HuH-7.5 (cell line): ENCODE measurements at regions not wholly inside any gene's neighbourhood (a gene's known extent, or its start where the extent isn't known, plus 50 kb on each side); places are given as distances from the start of the nearest gene placed in this dataset.

Experiments used
- DNase-seq: peaks from one replicate; pipeline ENCODE4 v3.0.0; 2011; ENCODE audit warnings: low spot score

DNA sequence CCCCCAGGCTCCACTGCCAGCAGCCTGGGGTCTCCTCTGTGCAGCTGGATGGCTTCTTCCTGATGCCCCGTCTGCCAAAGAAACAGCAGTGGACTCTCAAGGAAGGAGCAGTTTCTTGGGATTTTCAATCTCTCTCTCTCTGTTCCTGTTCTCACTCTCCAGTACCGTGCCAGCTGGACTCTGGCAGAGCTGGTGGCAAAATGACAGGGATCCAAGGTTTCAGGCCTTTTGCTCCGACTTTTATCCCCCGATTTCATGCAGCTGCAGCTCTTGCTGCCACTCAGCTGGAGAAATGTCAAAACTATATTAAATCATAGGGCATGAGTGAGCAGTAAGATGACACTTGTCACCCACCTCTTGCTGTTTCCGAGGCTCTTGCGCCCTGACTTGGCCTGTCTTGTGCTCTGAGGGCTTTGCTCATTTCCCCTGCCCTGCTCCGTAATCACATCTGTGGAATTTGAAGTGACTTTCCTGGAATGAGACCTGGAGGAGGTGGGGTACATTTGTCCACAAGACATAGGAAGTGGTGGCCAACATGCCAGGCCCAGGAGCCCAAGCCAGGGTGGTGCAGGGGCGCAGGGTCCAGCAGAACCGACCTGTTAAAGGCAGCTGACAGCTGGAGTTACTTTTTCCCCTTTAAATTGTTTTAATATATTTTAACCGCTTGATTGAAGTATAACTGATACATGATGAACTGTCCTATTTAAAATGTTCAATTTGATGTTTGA is 576.2 kb downstream of the PTPRU start:
- no peak for DNase-seq

DNA sequence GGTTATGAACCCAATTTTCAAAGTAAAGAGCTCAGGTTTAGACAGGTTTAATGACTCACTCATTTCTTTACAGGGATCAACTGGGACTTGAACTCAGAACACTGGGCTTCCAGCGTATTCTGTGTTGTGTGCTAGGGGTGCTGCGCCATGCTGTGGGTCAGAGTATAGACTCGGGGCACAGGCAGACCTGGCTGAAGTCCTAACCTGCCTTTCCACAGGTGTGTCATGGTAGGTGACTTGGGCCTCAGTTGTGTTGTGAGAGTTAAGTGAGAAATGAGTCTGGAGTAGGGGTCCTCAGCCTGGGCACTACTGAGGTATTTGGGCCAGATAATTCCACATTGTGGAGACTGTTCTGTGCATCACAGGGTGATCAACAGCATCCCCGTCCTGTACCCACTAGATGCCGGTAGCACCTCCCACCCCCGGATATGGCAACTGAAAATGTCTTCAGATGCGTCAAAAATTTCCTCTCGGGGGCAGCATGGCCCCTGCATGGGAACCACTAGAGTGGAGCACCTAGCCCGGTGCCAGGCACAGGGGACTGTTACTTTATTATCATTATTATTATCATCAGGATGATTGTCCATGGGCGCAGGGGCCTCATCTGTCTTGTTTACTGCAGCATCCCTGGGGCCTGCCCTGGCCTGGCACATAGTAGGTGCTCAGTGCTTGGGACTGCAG is 575.5 kb downstream of the PTPRU start:
- no peak for DNase-seq

DNA sequence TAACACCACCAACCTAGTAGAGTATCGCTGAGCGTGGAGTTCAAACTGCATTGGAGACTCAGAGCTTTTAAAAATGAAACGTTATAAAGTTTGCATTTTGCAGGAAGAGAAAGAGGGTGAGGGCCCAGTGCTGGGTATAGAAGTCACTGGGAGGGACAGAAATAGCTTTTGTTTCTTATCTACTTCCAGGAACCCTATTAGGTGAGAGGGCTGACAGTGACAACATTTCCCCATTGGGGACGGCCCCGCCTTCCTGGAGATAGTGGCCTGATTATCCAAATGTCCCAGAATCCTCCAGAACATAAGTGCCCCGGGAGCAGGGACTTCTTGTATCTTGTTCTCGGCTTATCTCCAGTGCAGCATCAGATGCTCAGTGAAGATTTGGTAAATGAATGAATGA is 574.9 kb downstream of the PTPRU start:
- DNase-seq = no peak

DNA sequence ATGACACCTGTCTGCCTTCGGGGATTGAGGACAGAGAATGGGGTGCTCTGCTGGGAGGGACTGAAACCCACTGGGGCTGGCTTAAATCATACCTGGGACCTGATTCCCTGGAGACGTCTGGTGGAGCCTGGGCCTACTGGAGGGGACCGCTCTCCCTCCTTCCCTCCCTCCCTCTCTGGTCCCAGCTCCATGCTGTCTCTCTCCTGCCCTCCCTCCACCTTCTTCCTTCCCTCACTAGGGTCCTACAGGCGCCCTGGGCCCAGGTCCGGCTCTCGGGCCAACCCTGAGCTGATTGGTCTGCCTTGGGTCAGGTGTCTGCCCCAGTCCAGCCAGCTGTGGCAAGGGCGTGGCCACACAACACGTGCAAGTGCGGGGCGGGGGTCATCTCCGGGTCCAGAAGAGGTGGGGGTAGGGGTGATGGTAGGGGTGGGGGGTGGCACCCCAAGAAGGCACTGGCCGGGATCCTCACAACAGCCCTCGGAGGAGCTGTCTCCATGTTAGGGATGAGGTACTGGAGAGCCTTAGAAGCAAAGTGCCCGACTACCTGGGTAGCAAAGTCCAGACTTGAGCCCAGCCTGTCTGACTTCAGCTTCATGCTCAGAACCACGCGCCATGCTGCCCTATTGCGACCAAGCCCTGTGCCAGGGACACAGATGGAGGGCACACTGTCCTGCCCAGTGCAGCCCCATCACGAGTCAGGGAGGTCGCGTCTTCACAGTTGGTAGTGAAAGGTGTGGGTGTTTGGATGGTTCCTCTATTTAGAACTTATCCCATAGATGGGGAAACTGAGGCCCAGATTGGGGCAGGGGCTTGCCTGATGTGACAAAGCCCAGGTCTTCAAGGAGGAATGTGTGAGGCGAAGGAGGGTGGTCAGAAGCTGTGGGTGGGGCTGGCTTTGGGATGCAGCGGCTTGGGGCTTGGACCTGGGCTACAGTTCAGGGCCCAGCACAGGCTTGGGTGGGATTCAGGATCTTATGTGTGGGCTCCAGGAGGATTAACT is 574.1 kb downstream of the PTPRU start:
- no peak for DNase-seq

- no peak for DNase-seq
Measured at GRCh38 chr1:29809446-29810120, 573.3 kb downstream of the PTPRU start.

DNA sequence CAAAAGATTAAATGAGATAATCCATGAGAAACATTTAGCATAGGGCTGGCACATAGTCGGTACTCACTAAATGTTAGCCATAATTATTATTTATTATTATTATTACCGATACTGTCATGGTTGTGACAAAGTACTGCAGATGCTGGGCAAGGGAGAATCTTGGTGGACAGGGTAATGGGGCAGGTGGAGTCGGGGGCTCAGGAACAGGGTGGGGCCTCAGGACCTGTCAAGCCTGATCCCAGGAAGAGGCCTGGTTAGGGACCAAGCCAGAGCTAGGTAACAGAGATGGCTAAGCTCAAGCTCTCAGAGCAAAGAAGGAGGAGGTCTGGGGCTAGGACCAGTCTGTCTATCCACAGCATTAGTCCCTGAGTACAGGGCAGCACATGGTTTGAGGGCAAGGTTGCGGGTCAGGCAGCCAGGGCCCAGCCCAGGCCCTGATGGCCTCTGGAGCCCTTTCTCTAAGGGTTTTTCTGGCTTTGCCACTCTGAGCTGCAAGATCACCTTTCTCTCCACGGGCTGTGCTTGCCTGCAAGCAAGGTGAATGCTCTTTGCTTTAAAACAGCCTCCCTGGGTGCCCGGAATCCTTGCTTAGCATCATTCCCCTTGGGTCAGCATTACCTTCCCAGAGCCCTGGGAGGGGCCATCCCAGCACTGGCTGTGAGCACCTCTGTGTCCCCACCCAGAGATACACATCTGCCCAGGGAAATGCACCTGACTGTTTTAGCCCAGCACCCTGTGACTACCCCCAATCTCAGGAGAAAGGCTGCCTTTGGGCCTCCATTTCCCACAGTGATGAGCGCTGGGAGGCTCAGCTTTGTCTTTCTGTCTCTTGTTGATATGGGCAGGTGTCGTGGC is 572.0 kb downstream of the PTPRU start:
- no peak for DNase-seq

GRCh38 chr1:29807689-29808088 is 571.4 kb downstream of the PTPRU start:
- no peak for DNase-seq

DNA sequence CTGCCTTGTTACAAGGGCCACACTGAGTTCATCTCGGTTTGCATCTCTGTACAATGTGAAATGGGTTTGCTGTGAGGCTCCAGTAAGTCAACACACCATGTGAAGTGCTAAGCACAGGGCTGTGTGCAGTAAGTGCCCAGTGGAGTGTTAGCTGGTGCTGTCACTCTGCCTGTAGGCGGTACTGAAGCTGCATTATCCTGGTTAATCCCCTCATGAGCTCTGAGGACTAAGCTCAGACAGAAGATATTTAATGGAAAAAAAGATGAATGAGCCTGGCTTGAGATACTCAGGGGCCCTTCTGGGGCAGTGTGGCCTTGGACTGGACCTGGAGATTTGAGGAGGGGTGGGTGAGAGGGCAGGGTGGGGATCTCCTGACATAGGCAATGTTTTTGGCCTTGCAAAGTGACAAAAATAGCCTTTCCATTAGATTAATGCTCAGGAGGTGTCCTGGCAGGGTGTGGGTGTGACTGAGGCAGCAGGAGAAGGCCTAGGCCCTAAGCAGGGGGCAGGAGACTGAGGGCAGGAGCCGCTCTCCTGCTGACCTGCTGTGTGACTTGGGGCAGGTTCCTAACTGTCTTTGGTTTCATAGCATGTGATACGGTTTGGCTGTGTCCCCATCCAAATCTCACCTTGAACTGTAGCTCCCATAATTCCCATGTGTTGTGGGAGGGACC is 570.5 kb downstream of the PTPRU start:
- no peak for DNase-seq

- DNase-seq = no peak
Measured at GRCh38 chr1:29805896-29806160, 569.5 kb downstream of the PTPRU start.

DNA sequence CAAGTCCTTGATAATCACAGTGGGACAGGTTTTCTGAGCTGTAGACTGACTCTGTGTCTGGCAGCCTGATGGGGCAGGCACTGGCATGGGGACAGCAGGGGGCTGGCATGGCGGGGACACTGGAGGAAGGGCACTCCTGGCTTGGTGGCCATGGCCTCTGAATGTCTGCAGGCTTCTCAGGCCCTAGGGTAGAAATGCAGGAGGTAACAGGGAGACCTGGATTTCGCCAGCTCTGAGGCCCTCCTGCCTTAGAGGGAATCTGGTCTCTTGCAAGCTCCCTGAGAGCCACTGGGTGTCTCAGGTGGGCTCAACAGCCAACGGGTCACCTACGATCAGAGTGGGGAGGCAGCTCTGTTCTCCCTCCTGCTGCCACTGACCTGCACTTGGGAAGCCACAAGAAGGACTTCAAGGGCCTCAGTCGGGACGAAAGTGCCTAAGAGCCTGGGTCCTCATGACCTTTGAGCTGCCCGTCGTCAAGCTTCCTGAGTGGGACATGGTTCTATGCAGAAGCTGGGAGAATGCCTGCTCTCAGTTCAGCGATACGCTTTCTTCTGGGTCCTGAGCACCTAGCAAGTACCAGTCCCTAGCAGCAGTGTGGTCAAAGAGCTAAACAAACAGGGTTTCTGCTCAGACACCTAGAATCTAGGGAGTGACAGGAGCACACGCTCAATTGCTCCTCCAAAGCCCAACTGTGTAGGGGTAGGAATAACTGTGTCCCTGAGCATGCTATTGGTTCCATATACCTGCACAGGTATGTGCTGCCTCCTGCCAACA is 569.0 kb downstream of the PTPRU start:
- DNase-seq = no peak

DNA sequence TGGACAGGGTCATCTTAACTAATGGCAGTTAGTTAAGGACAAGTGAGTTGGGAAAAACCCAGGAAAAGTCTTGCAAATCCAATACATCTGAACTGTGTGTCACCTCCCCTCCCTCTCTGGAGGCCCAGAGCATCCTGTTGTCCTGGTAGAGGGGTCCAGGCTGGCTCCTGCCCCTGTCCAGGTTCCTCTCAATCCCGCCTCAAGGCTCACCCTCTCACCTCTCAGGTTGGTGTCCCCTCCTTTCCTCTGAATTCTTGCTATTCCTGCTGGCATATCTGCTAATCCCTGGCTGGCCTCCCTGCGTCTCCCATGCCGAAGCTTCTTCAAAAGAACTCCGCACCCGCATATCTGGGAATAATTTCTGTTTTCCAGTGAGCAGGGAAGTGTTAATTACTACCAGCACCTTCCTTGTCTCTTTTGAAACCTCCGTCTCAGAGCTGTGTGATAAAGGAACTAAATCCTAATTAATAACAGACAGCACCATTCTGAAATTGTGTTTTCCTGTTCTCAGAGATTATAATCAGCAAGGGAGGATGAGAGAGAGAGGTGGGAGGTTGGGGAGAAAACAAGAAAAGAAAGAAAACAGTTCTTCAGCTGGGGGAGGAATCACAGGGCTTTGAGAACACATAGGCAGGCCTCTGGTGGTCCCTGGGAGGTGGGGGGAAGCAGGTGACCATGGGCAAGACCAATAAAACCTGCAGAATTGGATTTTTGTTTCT is 568.0 kb downstream of the PTPRU start:
- no peak for DNase-seq

DNA sequence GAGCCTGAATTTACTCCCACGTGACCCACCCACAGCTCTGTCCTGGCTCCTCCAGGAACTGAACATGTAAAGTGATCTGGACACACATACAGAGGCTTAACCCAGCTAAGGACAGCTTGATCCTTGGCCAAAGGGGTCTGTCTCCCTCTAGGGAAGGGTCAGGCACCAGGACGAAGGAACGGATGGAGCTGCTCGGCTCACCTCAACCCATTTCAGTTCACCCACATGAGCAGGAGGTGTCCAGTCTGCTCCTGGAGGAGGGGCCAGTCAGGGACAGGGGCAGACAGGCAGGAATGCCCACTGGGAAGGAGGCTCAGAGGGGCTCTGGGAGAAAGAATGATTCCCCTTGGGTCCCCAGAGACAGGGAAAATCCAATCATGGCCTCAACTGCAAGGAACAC is 567.2 kb downstream of the PTPRU start:
- no peak for DNase-seq

DNA sequence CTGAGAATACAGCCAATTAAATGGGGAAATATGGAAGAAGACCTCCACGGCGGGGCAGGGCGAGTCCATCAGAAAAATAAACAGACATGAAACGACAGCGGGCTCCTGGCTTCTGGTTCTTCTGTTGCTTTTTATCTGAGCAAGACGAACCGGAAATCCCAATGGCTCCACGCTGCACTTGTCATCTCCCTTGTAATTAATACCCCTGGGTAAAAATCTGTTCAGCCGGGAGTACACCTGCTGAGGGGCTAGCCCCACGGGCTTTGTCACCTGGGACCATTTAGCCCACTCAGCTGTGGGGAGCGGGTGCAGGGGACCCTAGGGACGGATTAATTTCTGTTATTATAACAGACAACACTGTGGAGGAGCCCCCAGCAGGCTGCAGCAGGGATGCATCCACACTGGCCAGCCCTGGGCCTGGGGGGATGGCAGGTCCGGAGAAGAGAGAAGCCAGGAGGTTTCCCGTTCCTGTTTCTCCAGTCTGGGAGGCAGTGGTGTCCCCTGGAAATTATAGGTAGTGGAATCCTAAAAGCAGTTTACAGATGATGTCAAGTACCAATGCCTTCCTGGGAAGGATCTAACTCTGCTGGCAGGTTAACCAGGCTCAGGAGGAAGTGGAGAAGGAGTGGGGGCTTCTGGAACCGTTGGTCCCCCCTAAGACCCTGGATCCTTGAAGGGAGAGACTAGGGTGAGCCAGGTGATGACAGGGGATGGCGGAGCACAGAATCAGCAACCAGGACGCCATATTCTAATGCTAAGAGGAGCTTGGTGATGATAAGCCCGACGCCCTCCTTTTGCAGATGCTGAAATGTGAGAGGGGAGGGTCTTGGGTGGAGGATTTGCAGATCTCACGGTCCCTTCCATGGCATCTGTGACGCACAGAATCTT is 566.1 kb downstream of the PTPRU start:
- DNase-seq = no peak

DNA sequence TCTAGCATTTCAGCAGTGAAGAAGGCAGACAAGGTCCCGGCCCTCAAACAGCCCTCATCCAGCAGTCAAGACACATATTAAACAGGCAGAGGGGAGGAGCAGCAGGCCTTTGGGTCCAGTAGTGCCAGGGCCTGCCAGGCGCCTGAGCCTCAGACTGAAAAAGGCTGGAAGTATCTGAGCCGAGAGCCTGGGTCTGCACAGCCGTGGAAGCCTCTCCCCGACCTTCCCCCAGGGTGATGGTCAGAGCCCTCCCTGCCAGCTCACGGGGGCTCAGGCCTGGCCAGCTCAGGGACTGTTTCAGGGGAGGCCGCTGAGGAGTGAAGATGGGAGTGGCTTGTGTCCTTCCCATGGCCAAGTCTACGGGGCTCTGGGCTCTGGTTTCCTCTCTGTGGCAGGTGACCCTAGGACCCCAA is 565.2 kb downstream of the PTPRU start:
- no peak for DNase-seq

DNA sequence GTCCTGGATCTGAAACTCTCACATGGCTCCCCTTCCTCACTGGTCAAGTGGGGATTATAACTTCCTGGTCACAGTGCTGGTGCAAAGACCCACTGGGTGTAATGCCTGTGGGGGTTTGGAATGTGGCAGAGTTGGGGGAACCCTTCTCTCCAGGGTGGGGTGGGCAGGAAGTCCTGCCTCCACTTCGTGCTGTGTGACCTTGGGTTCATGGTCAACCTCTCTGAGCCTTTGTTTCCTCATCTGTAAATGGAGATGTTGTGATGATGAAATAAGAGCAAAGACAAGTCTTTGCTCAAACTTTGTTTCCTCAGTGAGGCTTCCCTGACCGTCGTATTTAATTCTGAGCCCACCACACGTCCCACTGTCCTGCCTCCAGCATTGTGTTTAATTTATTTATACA is 564.7 kb downstream of the PTPRU start:
- DNase-seq = no peak

- no peak for DNase-seq
Measured at GRCh38 chr1:29800522-29800956, 564.2 kb downstream of the PTPRU start.

DNA sequence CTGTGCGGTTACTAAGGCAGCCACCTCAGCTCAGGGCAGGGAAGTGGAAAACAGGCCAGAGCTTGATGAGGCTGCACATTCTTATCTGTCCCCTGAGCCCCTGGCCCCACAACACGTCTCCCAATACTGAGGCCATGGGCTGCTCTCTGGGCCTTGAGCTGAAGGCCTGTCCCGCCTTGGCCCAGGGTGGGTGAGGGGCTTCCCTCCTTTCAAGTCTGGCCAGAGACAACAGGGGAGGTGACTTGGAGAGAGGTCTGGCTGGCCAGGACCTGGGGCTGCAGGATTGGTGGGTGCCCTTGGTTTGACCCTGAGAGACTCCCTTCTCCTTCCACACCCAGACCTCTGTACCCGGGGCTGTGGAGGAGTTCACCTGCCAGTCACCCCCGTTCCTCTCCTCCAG is 563.8 kb downstream of the PTPRU start:
- DNase-seq = no peak
